ENCODE measurements at regions not wholly inside any gene's neighbourhood (a gene's known extent, or its start where the extent isn't known, plus 50 kb on each side); places are given as distances from the start of the nearest gene placed in this dataset.

- no peak overlapping the region for H3K4me3 ChIP-seq (ENCODE audit: low read depth, low read length)
- TF ChIP-seq CTCF (IDR thresholded peaks at IDR 0.05; ENCODE audit: borderline replicate concordance, insufficient read depth, low read depth, low read length) = no peak
Measured at GRCh38 chr3:99108508-99108907, 207.0 kb upstream of the DCBLD2 start.

- H3K4me3 ChIP-seq (ENCODE audit: low read depth, low read length) = no peak overlapping the region
- no peak for TF ChIP-seq CTCF (IDR thresholded peaks at IDR 0.05; ENCODE audit: borderline replicate concordance, insufficient read depth, low read depth, low read length)
Measured at GRCh38 chr3:99094606-99095005, 193.1 kb upstream of the DCBLD2 start.

- no peak overlapping the region for H3K4me3 ChIP-seq (ENCODE audit: low read depth, low read length)
- TF ChIP-seq CTCF (IDR thresholded peaks at IDR 0.05; ENCODE audit: borderline replicate concordance, insufficient read depth, low read depth, low read length) = no peak
Measured at GRCh38 chr3:99087277-99087676, 185.8 kb upstream of the DCBLD2 start.

GRCh38 chr3:99084826-99085225, 183.3 kb upstream of the DCBLD2 start:
- no peak for TF ChIP-seq CTCF (IDR thresholded peaks at IDR 0.05; ENCODE audit: borderline replicate concordance, insufficient read depth, low read depth, low read length)
- H3K4me3 ChIP-seq (ENCODE audit: low read depth, low read length) = no peak overlapping the region

- no peak for TF ChIP-seq CTCF (IDR thresholded peaks at IDR 0.05; ENCODE audit: borderline replicate concordance, insufficient read depth, low read depth, low read length)
- H3K4me3 ChIP-seq (ENCODE audit: low read depth, low read length) = no peak overlapping the region
Measured at GRCh38 chr3:99084156-99084555, 182.7 kb upstream of the DCBLD2 start.

GRCh38 chr3:99071096-99071495, 169.6 kb upstream of the DCBLD2 start:
- no peak overlapping the region for H3K4me3 ChIP-seq (ENCODE audit: low read depth, low read length)
- TF ChIP-seq CTCF (IDR thresholded peaks at IDR 0.05; ENCODE audit: borderline replicate concordance, insufficient read depth, low read depth, low read length) = no peak

- no peak for TF ChIP-seq CTCF (IDR thresholded peaks at IDR 0.05; ENCODE audit: borderline replicate concordance, insufficient read depth, low read depth, low read length)
- H3K4me3 ChIP-seq (ENCODE audit: low read depth, low read length) = no peak overlapping the region
Measured at GRCh38 chr3:99069973-99070372, 168.5 kb upstream of the DCBLD2 start.

Data from GM12875 (cell line).